GM18861 (cell line): ENCODE measurements at regions not wholly inside any gene's neighbourhood (a gene's known extent, or its start where the extent isn't known, plus 50 kb on each side); places are given as distances from the start of the nearest gene placed in this dataset.

ENCODE experiments used
- ATAC-seq: cut with Tn5 transposase; IDR thresholded peaks from one replicate; pipeline ENCODE4 v1.9.1; 2021; ENCODE audit not compliant: unreplicated experiment

GRCh38 chr5:81914696-81915095 is 57.1 kb upstream of the ATG10 start:
- no peak for ATAC-seq

- ATAC-seq = no peak
Observed at GRCh38 chr5:81912933-81913332, 58.9 kb upstream of the ATG10 start.

GRCh38 chr5:81909677-81910076 is 62.1 kb upstream of the ATG10 start:
- ATAC-seq = peak; percentile 60

GRCh38 chr5:81908771-81909170 is 63.1 kb upstream of the ATG10 start:
- no peak for ATAC-seq

GRCh38 chr5:81908044-81908443 is 63.8 kb upstream of the ATG10 start:
- no peak for ATAC-seq

GRCh38 chr5:81907012-81907635 is 64.7 kb upstream of the ATG10 start:
- ATAC-seq = no peak

- no peak for ATAC-seq
Observed at GRCh38 chr5:81906086-81906485, 65.7 kb upstream of the ATG10 start.

- no peak for ATAC-seq
Observed at GRCh38 chr5:81904861-81905260, 67.0 kb upstream of the ATG10 start.

- no peak for ATAC-seq
Observed at GRCh38 chr5:81904166-81904565, 67.7 kb upstream of the ATG10 start.

- ATAC-seq = no peak
Observed at GRCh38 chr5:81901586-81901985, 70.2 kb upstream of the ATG10 start.

GRCh38 chr5:81899123-81899522 is 72.7 kb upstream of the ATG10 start:
- ATAC-seq = no peak

GRCh38 chr5:81898403-81898802 is 73.4 kb upstream of the ATG10 start:
- ATAC-seq = no peak

GRCh38 chr5:81896764-81897163 is 75.1 kb upstream of the ATG10 start:
- ATAC-seq = no peak

GRCh38 chr5:81895307-81895706 is 76.5 kb upstream of the ATG10 start:
- ATAC-seq = no peak

- ATAC-seq = no peak
Observed at GRCh38 chr5:81893961-81894360, 77.9 kb upstream of the ATG10 start.

GRCh38 chr5:81884871-81885270 is 87.0 kb upstream of the ATG10 start:
- no peak for ATAC-seq

GRCh38 chr5:81883371-81883770 is 88.5 kb upstream of the ATG10 start:
- no peak for ATAC-seq

- ATAC-seq = no peak
Observed at GRCh38 chr5:81881595-81881994, 90.2 kb upstream of the ATG10 start.

GRCh38 chr5:81879936-81880335 is 91.9 kb upstream of the ATG10 start:
- no peak for ATAC-seq

- no peak for ATAC-seq
Observed at GRCh38 chr5:81878333-81878732, 93.5 kb upstream of the ATG10 start.

GRCh38 chr5:81866994-81867393 is 104.8 kb upstream of the ATG10 start:
- no peak for ATAC-seq

- ATAC-seq = no peak
Observed at GRCh38 chr5:81860778-81861177, 109.9 kb upstream of the SSBP2 start.

GRCh38 chr5:81859624-81860023 is 108.7 kb upstream of the SSBP2 start:
- no peak for ATAC-seq
